ENCODE measurements at regions not wholly inside any gene's neighbourhood (a gene's known extent, or its start where the extent isn't known, plus 50 kb on each side); places are given as distances from the start of the nearest gene placed in this dataset.
A peak's percentile ranks its signal among the peaks of the same experiment; 100 is the strongest.

GRCh38 chr3:145159640-145160039 is 1001.3 kb downstream of the PLOD2 start:
- no peak for DNase-seq (ENCODE audit: low read depth, low spot score)

GRCh38 chr3:145170121-145170520 is 990.9 kb downstream of the PLOD2 start:
- peak; percentile 9 for DNase-seq (ENCODE audit: low read depth, low spot score)

GRCh38 chr3:145175626-145176025 is 985.4 kb downstream of the PLOD2 start:
- DNase-seq (ENCODE audit: low read depth, low spot score), result no peak

- no peak for DNase-seq (ENCODE audit: low read depth, low spot score)
Observed at GRCh38 chr3:145176907-145177306, 984.1 kb downstream of the PLOD2 start.

GRCh38 chr3:145177828-145178227 is 983.2 kb downstream of the PLOD2 start:
- DNase-seq (ENCODE audit: low read depth, low spot score), result no peak

- DNase-seq (ENCODE audit: low read depth, low spot score), result no peak
Observed at GRCh38 chr3:145182196-145182911, 978.6 kb downstream of the PLOD2 start.

- DNase-seq (ENCODE audit: low read depth, low spot score), result no peak
Observed at GRCh38 chr3:145183261-145183660, 977.7 kb downstream of the PLOD2 start.

- no peak for DNase-seq (ENCODE audit: low read depth, low spot score)
Observed at GRCh38 chr3:145188079-145188770, 972.8 kb downstream of the PLOD2 start.

GRCh38 chr3:145190138-145190537 is 970.8 kb downstream of the PLOD2 start:
- DNase-seq (ENCODE audit: low read depth, low spot score), result no peak

GRCh38 chr3:145190761-145191160 is 970.2 kb downstream of the PLOD2 start:
- no peak for DNase-seq (ENCODE audit: low read depth, low spot score)

- DNase-seq (ENCODE audit: low read depth, low spot score), result peak; percentile 7
Observed at GRCh38 chr3:145191543-145191942, 969.4 kb downstream of the PLOD2 start.

- DNase-seq (ENCODE audit: low read depth, low spot score), result no peak
Observed at GRCh38 chr3:145197051-145197820, 963.7 kb downstream of the PLOD2 start.

- DNase-seq (ENCODE audit: low read depth, low spot score), result no peak
Observed at GRCh38 chr3:145197821-145198220, 963.2 kb downstream of the PLOD2 start.

GRCh38 chr3:145209561-145209960 is 951.4 kb downstream of the PLOD2 start:
- DNase-seq (ENCODE audit: low read depth, low spot score), result no peak

GRCh38 chr3:145219355-145220235 is 941.4 kb downstream of the PLOD2 start:
- DNase-seq (ENCODE audit: low read depth, low spot score), result no peak

GRCh38 chr3:145224886-145225285 is 936.1 kb downstream of the PLOD2 start:
- DNase-seq (ENCODE audit: low read depth, low spot score), result no peak

- peak; percentile 85 for DNase-seq (ENCODE audit: low read depth, low spot score)
Observed at GRCh38 chr3:145243875-145244274, 917.1 kb downstream of the PLOD2 start.

- no peak for DNase-seq (ENCODE audit: low read depth, low spot score)
Observed at GRCh38 chr3:145244327-145244726, 916.7 kb downstream of the PLOD2 start.

- no peak for DNase-seq (ENCODE audit: low read depth, low spot score)
Observed at GRCh38 chr3:145246291-145246690, 914.7 kb downstream of the PLOD2 start.

- DNase-seq (ENCODE audit: low read depth, low spot score), result no peak
Observed at GRCh38 chr3:145248928-145249327, 912.1 kb downstream of the PLOD2 start.

- DNase-seq (ENCODE audit: low read depth, low spot score), result no peak
Observed at GRCh38 chr3:145251311-145251710, 909.7 kb downstream of the PLOD2 start.
